Activated naive CD4-positive, alpha-beta T cell treated with anti-CD3 and anti-CD28 coated beads, Interleukin-2, amount 50 U/mL, for 24 hours (primary cell): ENCODE measurements at regions not wholly inside any gene's neighbourhood (a gene's known extent, or its start where the extent isn't known, plus 50 kb on each side); places are given as distances from the start of the nearest gene placed in this dataset.
"Not testable (repeated sequence)": the region's sequence is repeated elsewhere in the genome, so short reads cannot be mapped to it uniquely, and the experiment has no call there.

Source experiments
- H3K27ac Mint-ChIP-seq: one replicate; pipeline ENCODE4 v1.8.0; 2021; ENCODE audit warnings: mild to moderate bottlenecking, mixed read lengths
- H3K27me3 Mint-ChIP-seq: one replicate; pipeline ENCODE4 v1.8.0; 2021; ENCODE audit warnings: mixed read lengths
- H3K36me3 Mint-ChIP-seq: one replicate; pipeline ENCODE4 v1.8.0; 2021; ENCODE audit warnings: mixed read lengths
- H3K4me1 Mint-ChIP-seq: one replicate; pipeline ENCODE4 v1.8.0; 2021; ENCODE audit warnings: mixed read lengths
- H3K4me3 Mint-ChIP-seq: one replicate; pipeline ENCODE4 v1.8.0; 2021; ENCODE audit warnings: mild to moderate bottlenecking, mixed read lengths
- H3K9me3 Mint-ChIP-seq: one replicate; pipeline ENCODE4 v1.8.0; 2021; ENCODE audit warnings: mixed read lengths

GRCh38 chr10:33039181-33039580 lies 81.2 kb upstream of the ITGB1 start:
- H3K36me3 Mint-ChIP-seq = no peaks in the 10 kb centered on the region
- H3K9me3 Mint-ChIP-seq = no peaks in the 10 kb centered on the region
- H3K27me3 Mint-ChIP-seq = no peaks in the 10 kb centered on the region
- H3K27ac Mint-ChIP-seq = no peak overlapping the region
- H3K4me3 Mint-ChIP-seq = no peak overlapping the region
- no peaks in the 10 kb centered on the region for H3K4me1 Mint-ChIP-seq

DNA sequence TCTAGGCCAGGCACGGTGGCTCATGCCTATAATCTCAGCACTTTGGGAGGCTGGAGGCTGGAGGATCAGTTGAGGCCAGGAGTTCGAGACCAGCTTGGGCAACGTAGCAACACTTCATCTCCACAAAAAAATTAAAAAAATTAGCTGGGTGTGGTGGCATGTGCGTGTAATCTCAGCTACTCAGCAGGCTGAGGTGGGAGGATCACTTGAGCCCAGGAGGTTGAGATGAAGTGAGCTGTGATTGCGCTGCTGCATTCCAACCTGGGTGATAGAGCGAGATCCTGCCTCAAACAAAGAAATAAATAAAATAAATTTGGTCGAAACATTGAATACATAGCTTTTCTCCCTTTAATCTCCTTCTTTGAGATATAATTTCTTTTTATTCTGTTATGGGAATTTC lies 80.6 kb upstream of the ITGB1 start:
- Mint-ChIP-seq H3K4me3 (no peak overlapping the region), H3K27ac (no peak overlapping the region), H3K4me1 (no peaks in the 10 kb centered on the region), H3K27me3 (no peaks in the 10 kb centered on the region), H3K9me3 (no peaks in the 10 kb centered on the region), H3K36me3 (no peaks in the 10 kb centered on the region)

DNA sequence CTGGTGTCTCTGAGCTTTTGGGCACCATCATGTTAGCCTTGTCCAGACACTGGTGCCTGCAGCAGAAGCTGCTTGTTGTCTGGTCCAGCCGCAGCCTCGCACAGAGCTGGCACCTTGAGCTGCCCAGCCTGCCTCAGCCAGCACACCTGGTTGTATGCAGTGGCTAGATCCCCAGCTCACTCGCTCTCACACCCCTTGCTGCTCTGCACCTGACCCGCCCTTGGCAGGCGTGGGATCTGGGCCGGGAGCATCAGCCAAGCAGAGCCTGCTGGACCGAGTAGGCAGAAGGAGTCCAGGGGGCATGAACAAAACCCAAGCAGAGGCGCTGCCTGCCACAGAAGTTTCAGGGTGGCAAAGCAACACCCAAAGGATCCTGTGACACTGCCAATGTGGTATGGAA lies 79.7 kb upstream of the ITGB1 start:
- Mint-ChIP-seq H3K4me1 (no peaks in the 10 kb centered on the region), H3K9me3 (no peaks in the 10 kb centered on the region), H3K27ac (no peak overlapping the region), H3K27me3 (no peaks in the 10 kb centered on the region), H3K36me3 (no peaks in the 10 kb centered on the region), H3K4me3 (no peak overlapping the region)

DNA sequence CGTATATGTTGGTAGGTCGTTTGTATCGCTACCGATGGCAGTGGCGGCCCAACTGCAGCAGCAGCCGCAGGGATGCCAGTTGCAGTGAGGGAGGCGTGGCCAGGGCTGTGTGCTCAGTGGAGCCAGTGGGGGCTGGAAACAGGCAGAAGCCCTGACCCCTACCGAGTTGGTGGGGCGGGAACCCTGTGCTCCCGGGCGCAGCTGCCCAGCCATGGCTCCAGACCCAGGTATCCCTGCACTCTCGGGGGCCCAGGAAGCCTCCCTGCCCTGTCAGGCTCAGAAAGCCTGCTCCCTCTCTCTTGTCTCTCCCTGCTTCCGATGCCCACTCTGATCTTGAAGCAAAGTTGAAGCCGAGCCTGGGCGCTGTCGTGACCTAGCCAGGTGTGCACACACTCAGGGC lies 78.6 kb upstream of the ITGB1 start:
- Mint-ChIP-seq H3K4me1 (no peaks in the 10 kb centered on the region), H3K9me3 (no peaks in the 10 kb centered on the region), H3K27ac (no peak overlapping the region), H3K36me3 (no peaks in the 10 kb centered on the region), H3K27me3 (no peaks in the 10 kb centered on the region), H3K4me3 (no peak overlapping the region)

GRCh38 chr10:33035411-33035810 lies 77.4 kb upstream of the ITGB1 start:
- no peak overlapping the region for H3K4me3 Mint-ChIP-seq
- H3K27me3 Mint-ChIP-seq = no peaks in the 10 kb centered on the region
- no peaks in the 10 kb centered on the region for H3K4me1 Mint-ChIP-seq

GRCh38 chr10:33034931-33035330 lies 76.9 kb upstream of the ITGB1 start:
- H3K4me3 Mint-ChIP-seq = no peak overlapping the region
- no peaks in the 10 kb centered on the region for H3K9me3 Mint-ChIP-seq
- no peak overlapping the region for H3K27ac Mint-ChIP-seq
- H3K4me1 Mint-ChIP-seq = no peaks in the 10 kb centered on the region
- H3K36me3 Mint-ChIP-seq = no peaks in the 10 kb centered on the region
- no peaks in the 10 kb centered on the region for H3K27me3 Mint-ChIP-seq

More at GRCh38 chr10:33035411-33035810, 77.4 kb upstream of the ITGB1 start:
- Mint-ChIP-seq H3K9me3 (no peaks in the 10 kb centered on the region), H3K36me3 (no peaks in the 10 kb centered on the region), H3K27ac (no peak overlapping the region)

DNA sequence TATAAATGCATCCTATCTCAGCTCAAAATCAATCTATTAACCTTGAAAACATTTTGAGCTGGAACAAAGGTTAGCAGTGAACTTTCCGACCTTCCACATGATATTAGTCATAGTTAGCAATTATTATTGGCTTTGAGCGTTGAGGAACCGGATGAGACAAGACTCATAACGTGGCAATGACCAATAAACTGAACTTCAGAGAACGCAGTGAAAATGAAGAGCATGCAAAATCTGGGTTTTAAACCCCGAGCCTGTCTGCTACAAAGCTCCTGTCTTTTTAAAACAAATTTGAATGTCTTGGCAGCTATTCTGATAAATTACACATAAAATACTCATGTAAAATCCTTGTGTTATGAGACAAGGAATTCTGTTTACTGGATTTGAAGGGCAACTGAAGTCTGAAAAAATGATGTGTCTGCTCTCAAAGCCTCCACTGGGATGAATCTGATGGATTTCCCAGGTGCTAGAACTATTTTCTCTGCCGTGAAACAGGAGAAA lies 74.7 kb upstream of the ITGB1 start:
- Mint-ChIP-seq H3K4me1 (peaks cover 21% of the 10 kb centered on the region), H3K36me3 (no peaks in the 10 kb centered on the region), H3K9me3 (no peaks in the 10 kb centered on the region), H3K4me3 (no peak overlapping the region), H3K27ac (no peak overlapping the region), H3K27me3 (no peaks in the 10 kb centered on the region)

DNA sequence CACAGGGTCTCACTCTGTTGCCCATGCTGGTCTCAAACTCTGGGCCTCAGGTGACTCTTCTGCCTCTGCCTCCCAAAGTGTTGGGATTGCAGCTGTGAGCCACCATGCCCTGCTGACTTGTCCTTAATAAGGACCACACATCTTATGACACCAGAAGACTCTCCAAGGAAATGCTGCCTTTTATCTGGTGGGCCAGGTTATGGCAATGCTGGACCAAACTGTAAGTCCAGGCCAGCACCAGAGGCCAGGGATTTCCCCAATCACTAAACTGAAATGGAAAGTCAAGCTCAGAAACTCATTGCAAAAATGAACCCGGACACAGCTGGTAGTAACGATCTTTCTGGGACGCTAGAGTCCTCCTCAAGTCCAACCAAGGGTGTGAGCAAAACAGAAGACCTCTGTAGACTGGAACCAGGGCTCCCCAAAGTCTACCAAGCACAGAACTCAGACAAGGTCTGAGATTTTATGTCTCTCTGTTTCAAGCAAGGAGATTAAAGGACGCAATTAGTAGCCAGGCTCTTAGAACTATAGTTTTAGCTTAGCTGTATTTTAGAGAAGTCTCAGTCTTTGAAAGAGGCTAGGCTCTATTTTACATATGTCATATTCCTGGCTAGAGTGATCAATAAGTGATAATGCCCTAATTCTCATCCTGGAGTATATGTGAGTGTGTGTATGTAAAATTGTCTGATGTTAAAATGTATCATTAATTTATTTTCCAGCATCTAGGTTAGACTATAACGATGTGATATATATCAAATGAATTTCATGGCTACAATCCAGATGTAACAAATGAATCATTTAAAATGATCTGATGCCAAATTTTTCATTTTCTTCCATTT lies 74.0 kb upstream of the ITGB1 start:
- H3K27ac Mint-ChIP-seq = no peak overlapping the region
- H3K4me3 Mint-ChIP-seq = no peak overlapping the region
- no peaks in the 10 kb centered on the region for H3K9me3 Mint-ChIP-seq
- H3K4me1 Mint-ChIP-seq = peaks cover 28% of the 10 kb centered on the region
- no peaks in the 10 kb centered on the region for H3K36me3 Mint-ChIP-seq
- H3K27me3 Mint-ChIP-seq = no peaks in the 10 kb centered on the region

DNA sequence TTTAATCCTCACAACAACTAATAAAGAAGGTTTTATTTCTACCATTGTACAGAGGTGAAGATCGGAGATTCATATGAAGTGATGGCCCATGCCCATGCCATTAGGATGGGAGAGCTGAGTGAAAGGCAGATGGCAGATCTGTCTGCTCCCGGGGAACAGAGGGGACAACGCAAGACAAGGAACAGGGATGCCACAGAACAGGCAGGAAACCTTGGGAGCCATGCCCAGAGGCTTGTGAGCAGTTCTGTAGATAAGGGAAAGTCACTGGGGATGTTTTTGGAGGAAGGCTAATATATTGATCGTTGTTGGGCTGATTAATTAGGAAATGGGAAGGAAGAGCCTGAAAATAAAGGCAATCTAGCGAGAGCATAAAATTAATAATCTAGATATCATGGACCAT lies 73.1 kb upstream of the ITGB1 start:
- peaks cover 37% of the 10 kb centered on the region for H3K4me1 Mint-ChIP-seq
- no peaks in the 10 kb centered on the region for H3K36me3 Mint-ChIP-seq
- H3K9me3 Mint-ChIP-seq = no peaks in the 10 kb centered on the region

DNA sequence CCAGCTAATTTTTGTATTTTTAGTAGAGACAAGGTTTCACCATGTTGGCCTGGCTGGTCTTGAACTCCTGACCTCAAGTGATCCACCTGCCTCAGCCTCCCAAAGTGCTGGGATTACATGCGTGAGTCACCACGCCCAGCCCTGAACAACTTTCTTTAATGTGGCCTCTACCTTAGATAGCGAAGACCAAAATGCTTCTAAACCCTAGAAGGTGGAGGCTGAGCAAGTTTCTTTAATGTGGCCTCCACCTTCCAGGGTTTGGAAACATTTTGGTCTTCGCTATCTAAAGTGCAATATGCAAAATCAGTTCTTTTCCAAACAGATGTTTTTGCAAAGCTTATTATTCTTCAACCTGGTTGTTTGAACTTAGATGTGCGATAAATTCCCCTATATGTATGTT lies 70.5 kb upstream of the ITGB1 start:
- H3K9me3 Mint-ChIP-seq, H3K36me3 Mint-ChIP-seq, H3K27me3 Mint-ChIP-seq, H3K4me3 Mint-ChIP-seq: not testable (repeated sequence)
- peaks cover 47% of the 10 kb centered on the region for H3K4me1 Mint-ChIP-seq
- H3K27ac Mint-ChIP-seq = peak overlapping the region; percentile 62

More for the DNA sequence above, 73.1 kb upstream of the ITGB1 start:
- no peak overlapping the region for H3K4me3 Mint-ChIP-seq
- H3K27ac Mint-ChIP-seq = no peak overlapping the region
- no peaks in the 10 kb centered on the region for H3K27me3 Mint-ChIP-seq

DNA sequence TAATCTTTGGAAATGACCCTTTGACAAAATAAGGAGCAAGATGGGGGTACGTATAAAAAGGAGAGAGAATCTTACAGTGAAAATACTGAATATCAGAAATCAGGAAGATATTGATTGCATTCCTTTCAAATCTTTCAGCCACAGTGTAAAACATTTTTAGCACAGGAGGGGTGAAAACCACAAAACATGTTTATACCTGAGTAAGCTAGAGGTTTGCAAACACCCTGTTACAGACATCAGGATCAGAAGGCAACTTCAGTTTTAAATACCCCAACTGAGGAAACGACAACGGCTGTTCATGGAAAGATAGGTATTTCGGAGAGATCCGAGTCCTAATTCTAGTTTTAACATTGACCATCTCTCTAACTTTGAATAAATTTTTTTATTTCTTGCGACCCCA lies 69.1 kb upstream of the ITGB1 start:
- no peaks in the 10 kb centered on the region for H3K27me3 Mint-ChIP-seq
- no peaks in the 10 kb centered on the region for H3K36me3 Mint-ChIP-seq
- H3K27ac Mint-ChIP-seq = peak overlapping the region; percentile 26
- no peak overlapping the region for H3K4me3 Mint-ChIP-seq
- H3K9me3 Mint-ChIP-seq = no peaks in the 10 kb centered on the region
- peaks cover 47% of the 10 kb centered on the region for H3K4me1 Mint-ChIP-seq

DNA sequence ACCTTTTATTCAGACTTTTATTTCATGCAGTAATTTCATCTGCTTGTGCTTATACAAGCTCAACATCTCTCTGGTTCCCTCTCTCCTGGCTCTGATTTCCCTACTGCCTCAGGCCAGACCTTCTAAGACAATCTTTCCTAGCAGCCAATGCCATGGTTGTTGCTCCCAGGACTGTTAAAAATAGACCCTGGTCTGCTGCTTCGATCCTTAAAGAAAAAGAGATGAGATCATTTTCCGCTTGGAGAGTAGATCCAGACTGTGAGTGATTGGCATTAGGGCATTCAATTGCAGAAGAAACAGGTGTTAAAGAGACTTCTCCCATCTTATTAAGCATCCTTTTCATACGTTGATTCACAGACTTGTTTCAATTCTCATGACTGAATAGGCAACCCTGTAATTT lies 68.4 kb upstream of the ITGB1 start:
- peaks cover 47% of the 10 kb centered on the region for H3K4me1 Mint-ChIP-seq
- no peak overlapping the region for H3K27ac Mint-ChIP-seq
- no peaks in the 10 kb centered on the region for H3K27me3 Mint-ChIP-seq
- H3K4me3 Mint-ChIP-seq = no peak overlapping the region
- H3K36me3 Mint-ChIP-seq = no peaks in the 10 kb centered on the region
- H3K9me3 Mint-ChIP-seq = no peaks in the 10 kb centered on the region

DNA sequence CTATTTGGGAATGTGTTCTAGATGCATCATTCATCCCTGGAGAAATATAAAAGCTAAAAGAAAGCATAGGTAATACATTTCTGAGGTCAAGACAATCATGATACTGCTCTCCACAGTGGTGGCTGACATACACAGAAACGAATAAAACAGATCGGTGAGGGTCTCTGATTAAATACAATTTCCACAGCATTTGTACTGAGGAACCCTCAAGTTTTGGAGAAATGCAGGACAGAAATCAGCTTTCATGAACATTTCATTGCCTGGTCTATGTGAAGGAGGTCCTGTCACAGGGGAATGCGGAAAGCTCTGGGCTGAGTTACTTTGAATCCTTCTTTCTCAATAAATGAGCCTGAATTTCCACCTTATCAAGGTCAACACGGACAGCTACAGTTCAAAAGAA lies 67.9 kb upstream of the ITGB1 start:
- Mint-ChIP-seq H3K9me3 (no peaks in the 10 kb centered on the region), H3K4me3 (no peak overlapping the region), H3K27ac (peak overlapping the region; percentile 62), H3K36me3 (no peaks in the 10 kb centered on the region), H3K4me1 (peaks cover 47% of the 10 kb centered on the region), H3K27me3 (no peaks in the 10 kb centered on the region)

- Mint-ChIP-seq H3K9me3 (no peaks in the 10 kb centered on the region), H3K27me3 (no peaks in the 10 kb centered on the region), H3K4me1 (peaks cover 47% of the 10 kb centered on the region), H3K36me3 (no peaks in the 10 kb centered on the region), H3K27ac (no peak overlapping the region), H3K4me3 (no peak overlapping the region)
These were observed 67.0 kb upstream of the ITGB1 start for GRCh38 chr10:33025039-33025438.

DNA sequence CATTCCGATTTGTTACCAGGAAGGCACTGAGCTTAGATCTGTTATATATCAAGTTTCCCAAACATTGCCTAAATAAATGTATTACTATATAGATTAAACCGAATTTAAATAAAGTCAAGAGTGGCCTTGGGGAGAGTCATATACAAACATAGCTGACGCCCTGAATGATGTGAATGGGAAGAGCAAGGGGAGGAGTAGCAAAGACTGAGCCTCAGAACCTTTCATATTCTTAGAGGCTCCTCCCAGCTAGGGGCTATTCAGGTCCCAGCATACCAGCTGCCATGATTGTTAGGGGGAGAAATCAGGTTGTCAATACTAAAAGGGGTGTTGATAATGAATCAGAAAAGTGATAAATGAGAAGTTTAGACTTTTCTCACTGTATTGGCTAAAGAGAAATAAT lies 64.7 kb upstream of the ITGB1 start:
- no peaks in the 10 kb centered on the region for H3K9me3 Mint-ChIP-seq
- no peak overlapping the region for H3K4me3 Mint-ChIP-seq
- no peaks in the 10 kb centered on the region for H3K36me3 Mint-ChIP-seq
- H3K27me3 Mint-ChIP-seq = no peaks in the 10 kb centered on the region
- H3K4me1 Mint-ChIP-seq = peaks cover 26% of the 10 kb centered on the region
- H3K27ac Mint-ChIP-seq = no peak overlapping the region

- no peak overlapping the region for H3K27ac Mint-ChIP-seq
- H3K9me3 Mint-ChIP-seq = no peaks in the 10 kb centered on the region
- no peaks in the 10 kb centered on the region for H3K36me3 Mint-ChIP-seq
- H3K27me3 Mint-ChIP-seq = no peaks in the 10 kb centered on the region
- no peak overlapping the region for H3K4me3 Mint-ChIP-seq
- peaks cover 20% of the 10 kb centered on the region for H3K4me1 Mint-ChIP-seq
These were observed 64.1 kb upstream of the ITGB1 start for GRCh38 chr10:33022090-33022489.

- no peak overlapping the region for H3K4me3 Mint-ChIP-seq
- H3K27me3 Mint-ChIP-seq = no peaks in the 10 kb centered on the region
- H3K36me3 Mint-ChIP-seq = no peaks in the 10 kb centered on the region
- H3K27ac Mint-ChIP-seq = no peak overlapping the region
- H3K4me1 Mint-ChIP-seq = no peaks in the 10 kb centered on the region
- H3K9me3 Mint-ChIP-seq = no peaks in the 10 kb centered on the region
These were observed 59.0 kb upstream of the ITGB1 start for GRCh38 chr10:33016988-33017387.
